ENCODE measurements at regions not wholly inside any gene's neighbourhood (a gene's known extent, or its start where the extent isn't known, plus 50 kb on each side); places are given as distances from the start of the nearest gene placed in this dataset.

DNA sequence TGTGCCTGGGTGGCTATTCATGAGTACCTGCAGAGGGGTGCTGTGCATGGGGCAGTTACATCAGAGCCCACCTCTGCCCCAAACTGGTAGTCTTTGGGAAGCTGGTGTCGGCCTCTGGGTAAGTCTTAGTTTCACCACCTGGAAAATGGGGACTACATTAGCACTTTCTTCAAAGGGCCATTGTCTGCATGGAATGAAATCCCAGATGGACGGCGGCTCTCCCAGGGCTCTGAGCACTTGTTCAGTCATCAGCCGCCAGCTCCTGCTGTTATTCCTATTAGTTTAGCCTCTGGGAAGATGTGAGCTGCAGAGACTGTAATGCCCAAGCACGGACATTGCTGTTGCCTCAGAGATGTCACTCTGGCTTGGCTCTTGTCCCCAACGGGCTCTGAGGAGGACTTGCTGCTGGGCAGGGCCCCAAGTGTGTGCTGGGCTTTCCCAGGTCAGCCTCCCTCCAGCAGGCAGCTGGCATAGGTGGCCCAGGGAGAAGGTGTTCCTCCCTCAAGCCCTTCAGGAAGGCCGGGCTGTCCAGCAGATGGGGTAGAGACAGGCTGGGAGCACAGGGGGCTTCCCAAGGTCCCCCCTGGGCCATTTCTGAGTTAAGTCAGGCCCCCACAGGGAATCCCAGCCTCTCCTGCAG lies 268.3 kb downstream of the TFAP2C start:
- Histone ChIP-seq H3K27me3 (replicated peaks in 1 of 2; ENCODE audit: control insufficient read depth in 2 of 2, insufficient read depth in 2 of 2, low read length in 1 of 2) (no peaks in the 10 kb centered on the region), H3K4me3 (no peak overlapping the region), H3K4me2 (ENCODE audit: control insufficient read depth, insufficient read depth) (no peak overlapping the region), H3K4me1 (ENCODE audit: control insufficient read depth, insufficient read depth, low read length) (no peaks in the 10 kb centered on the region), H2AFZ (ENCODE audit: control insufficient read depth, low read depth, low read length) (no peak overlapping the region), H3K9ac (ENCODE audit: control insufficient read depth, insufficient read depth, low read length) (no peak overlapping the region), H3K36me3 (ENCODE audit: control insufficient read depth in 2 of 2, insufficient read depth in 2 of 2, low read length in 1 of 2) (no peaks in the 10 kb centered on the region), H3K9me3 (replicated peaks; ENCODE audit: control insufficient read depth, insufficient read depth, low read length) (no peaks in the 10 kb centered on the region), H3K79me2 (ENCODE audit: control insufficient read depth, insufficient read depth, low read length) (no peaks in the 10 kb centered on the region), H3K27ac (ENCODE audit: control insufficient read depth, insufficient read depth) (no peak overlapping the region), H4K20me1 (ENCODE audit: control insufficient read depth, insufficient read depth) (no peaks in the 10 kb centered on the region)
- no peak for DNase-seq (ENCODE audit: low read depth, low spot score)
- in situ Hi-C loops (cut with MboI) (no loop called here), intact Hi-C loops (cut with micrococcal nuclease; ENCODE audit: unreplicated experiment) (no loop called here)
- CTCF ChIA-PET: no interaction called here
- RAD21 ChIA-PET (ENCODE audit: unreplicated experiment): no interaction called here
- POLR2A ChIA-PET: no interaction called here
- FAIRE-seq: no peak
- BruUV-seq (replicated peaks): no TSS peak
- SMC1A ChIA-PET (ENCODE audit: uncharacterized antibody, unreplicated experiment): no interaction called here
- TF ChIP-seq ETV6 (conservative IDR thresholded peaks at IDR 0.05 in 1 of 2, IDR thresholded peaks at IDR 0.05 in 1 of 2; ENCODE audit: borderline replicate concordance in 1 of 2, low read depth in 1 of 2) (no peak), SMC3 (IDR thresholded peaks at IDR 0.05; ENCODE audit: borderline replicate concordance, low read length) (no peak), CBX3 (IDR thresholded peaks at IDR 0.05; ENCODE audit: borderline replicate concordance, low read depth) (no peak), NR2C1 (IDR thresholded peaks at IDR 0.05) (no peak), NFYB (IDR thresholded peaks at IDR 0.05; ENCODE audit: insufficient read depth, low read depth, low read length) (no peak), HCFC1 (IDR thresholded peaks at IDR 0.05; ENCODE audit: low read length) (no peak), JUNB (IDR thresholded peaks at IDR 0.05) (no peak), BACH1 (IDR thresholded peaks at IDR 0.05; ENCODE audit: borderline replicate concordance) (no peak), MXI1 (IDR thresholded peaks at IDR 0.05; ENCODE audit: low read depth, low read length) (no peak), BCL11A (IDR thresholded peaks at IDR 0.05; ENCODE audit: low read depth, low read length) (no peak), KAT2A (conservative IDR thresholded peaks at IDR 0.05; ENCODE audit: control insufficient read depth, low read depth, low read length) (no peak), SREBF1 (IDR thresholded peaks at IDR 0.05; ENCODE audit: low read length) (no peak), ZZZ3 (IDR thresholded peaks at IDR 0.05; ENCODE audit: control insufficient read depth, insufficient read length, low read depth) (no peak), CHD1 (IDR thresholded peaks at IDR 0.05; ENCODE audit: low read depth, low read length) (no peak), RBBP5 (conservative IDR thresholded peaks at IDR 0.05) (no peak), CBX5 (IDR thresholded peaks at IDR 0.05; ENCODE audit: low read depth) (no peak), MTA3 (IDR thresholded peaks at IDR 0.05; ENCODE audit: borderline replicate concordance, low read length) (no peak)
- TF ChIP-seq, protein P1, sequence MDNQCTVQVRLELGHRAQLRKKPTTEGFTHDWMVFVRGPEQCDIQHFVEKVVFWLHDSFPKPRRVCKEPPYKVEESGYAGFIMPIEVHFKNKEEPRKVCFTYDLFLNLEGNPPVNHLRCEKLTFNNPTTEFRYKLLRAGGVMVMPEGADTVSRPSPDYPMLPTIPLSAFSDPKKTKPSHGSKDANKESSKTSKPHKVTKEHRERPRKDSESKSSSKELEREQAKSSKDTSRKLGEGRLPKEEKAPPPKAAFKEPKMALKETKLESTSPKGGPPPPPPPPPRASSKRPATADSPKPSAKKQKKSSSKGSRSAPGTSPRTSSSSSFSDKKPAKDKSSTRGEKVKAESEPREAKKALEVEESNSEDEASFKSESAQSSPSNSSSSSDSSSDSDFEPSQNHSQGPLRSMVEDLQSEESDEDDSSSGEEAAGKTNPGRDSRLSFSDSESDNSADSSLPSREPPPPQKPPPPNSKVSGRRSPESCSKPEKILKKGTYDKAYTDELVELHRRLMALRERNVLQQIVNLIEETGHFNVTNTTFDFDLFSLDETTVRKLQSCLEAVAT (IDR thresholded peaks at IDR 0.05): no peak
- TF ChIP-seq, protein P2, sequence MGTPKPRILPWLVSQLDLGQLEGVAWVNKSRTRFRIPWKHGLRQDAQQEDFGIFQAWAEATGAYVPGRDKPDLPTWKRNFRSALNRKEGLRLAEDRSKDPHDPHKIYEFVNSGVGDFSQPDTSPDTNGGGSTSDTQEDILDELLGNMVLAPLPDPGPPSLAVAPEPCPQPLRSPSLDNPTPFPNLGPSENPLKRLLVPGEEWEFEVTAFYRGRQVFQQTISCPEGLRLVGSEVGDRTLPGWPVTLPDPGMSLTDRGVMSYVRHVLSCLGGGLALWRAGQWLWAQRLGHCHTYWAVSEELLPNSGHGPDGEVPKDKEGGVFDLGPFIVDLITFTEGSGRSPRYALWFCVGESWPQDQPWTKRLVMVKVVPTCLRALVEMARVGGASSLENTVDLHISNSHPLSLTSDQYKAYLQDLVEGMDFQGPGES (IDR thresholded peaks at IDR 0.05): no peak
- TF ChIP-seq, protein P3, sequence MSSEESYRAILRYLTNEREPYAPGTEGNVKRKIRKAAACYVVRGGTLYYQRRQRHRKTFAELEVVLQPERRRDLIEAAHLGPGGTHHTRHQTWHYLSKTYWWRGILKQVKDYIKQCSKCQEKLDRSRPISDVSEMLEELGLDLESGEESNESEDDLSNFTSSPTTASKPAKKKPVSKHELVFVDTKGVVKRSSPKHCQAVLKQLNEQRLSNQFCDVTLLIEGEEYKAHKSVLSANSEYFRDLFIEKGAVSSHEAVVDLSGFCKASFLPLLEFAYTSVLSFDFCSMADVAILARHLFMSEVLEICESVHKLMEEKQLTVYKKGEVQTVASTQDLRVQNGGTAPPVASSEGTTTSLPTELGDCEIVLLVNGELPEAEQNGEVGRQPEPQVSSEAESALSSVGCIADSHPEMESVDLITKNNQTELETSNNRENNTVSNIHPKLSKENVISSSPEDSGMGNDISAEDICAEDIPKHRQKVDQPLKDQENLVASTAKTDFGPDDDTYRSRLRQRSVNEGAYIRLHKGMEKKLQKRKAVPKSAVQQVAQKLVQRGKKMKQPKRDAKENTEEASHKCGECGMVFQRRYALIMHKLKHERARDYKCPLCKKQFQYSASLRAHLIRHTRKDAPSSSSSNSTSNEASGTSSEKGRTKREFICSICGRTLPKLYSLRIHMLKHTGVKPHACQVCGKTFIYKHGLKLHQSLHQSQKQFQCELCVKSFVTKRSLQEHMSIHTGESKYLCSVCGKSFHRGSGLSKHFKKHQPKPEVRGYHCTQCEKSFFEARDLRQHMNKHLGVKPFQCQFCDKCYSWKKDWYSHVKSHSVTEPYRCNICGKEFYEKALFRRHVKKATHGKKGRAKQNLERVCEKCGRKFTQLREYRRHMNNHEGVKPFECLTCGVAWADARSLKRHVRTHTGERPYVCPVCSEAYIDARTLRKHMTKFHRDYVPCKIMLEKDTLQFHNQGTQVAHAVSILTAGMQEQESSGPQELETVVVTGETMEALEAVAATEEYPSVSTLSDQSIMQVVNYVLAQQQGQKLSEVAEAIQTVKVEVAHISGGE (CRISPR knock-in tag; IDR thresholded peaks at IDR 0.05): no peak
- ATAC-seq: no peak
- 25% methylated on average over 7 of the region's 7 CpGs for WGBS (ENCODE audit: insufficient coverage, insufficient replicate concordance, low lambda C conversion rate, missing lambda C conversion rate)
